Ascending aorta (tissue), 2 donors: ENCODE measurements at regions not wholly inside any gene's neighbourhood (a gene's known extent, or its start where the extent isn't known, plus 50 kb on each side); places are given as distances from the start of the nearest gene placed in this dataset.

Source experiments
- DNase-seq, 2 donors: peaks; one replicate each; pipeline ENCODE4 v3.0.0-alpha.2; 2019; ENCODE audit warnings: low spot score in 2 of 2
- H3K27ac ChIP-seq, 2 donors: fragments of 200-600 bp; sonication (generic); one replicate each; pipeline ENCODE4 v1.5.1; 2016 to 2017; ENCODE audit warnings: mild to moderate bottlenecking in 1 of 2
- H3K27me3 ChIP-seq: fragments of 200-600 bp; sonication (generic); one replicate; pipeline ENCODE4 v1.5.1; 2017
- H3K36me3 ChIP-seq, 2 donors: fragments of 200-600 bp; sonication (generic); one replicate each; pipeline ENCODE4 v1.5.1; 2016
- H3K4me1 ChIP-seq, 2 donors: fragments of 200-600 bp; sonication (generic); one replicate each; pipeline ENCODE4 v1.5.1; 2016 to 2017; ENCODE audit warnings: mild to moderate bottlenecking in 1 of 2
- H3K4me3 ChIP-seq, 2 donors: fragments of 200-600 bp; sonication (generic); one replicate each; pipeline ENCODE4 v1.5.1; 2016 to 2017; ENCODE audit warnings: mild to moderate bottlenecking in 1 of 2
- H3K9me3 ChIP-seq, 2 donors: fragments of 200-600 bp; sonication (generic); one replicate each; pipeline ENCODE4 v1.5.1; 2016
- intact Hi-C: fragments of 100-400 bp; cut with DNase I; formaldehyde crosslinking; loops from one replicate; pipeline ENCODE4 v1.15.1; 2023
- TF ChIP-seq, protein P1 (sequence below), 3 experiments: fragments of 200-600 bp in 2 of 3; fragments of 450-650 bp in 1 of 3; sonication (generic) in 2 of 3; IDR thresholded peaks; one replicate each; pipeline ENCODE4 v1.5.1; 2016 to 2019; ENCODE audit warnings: antibody characterized with exemption in 3 of 3, mild to moderate bottlenecking in 1 of 3, moderate library complexity in 1 of 3

DNA sequence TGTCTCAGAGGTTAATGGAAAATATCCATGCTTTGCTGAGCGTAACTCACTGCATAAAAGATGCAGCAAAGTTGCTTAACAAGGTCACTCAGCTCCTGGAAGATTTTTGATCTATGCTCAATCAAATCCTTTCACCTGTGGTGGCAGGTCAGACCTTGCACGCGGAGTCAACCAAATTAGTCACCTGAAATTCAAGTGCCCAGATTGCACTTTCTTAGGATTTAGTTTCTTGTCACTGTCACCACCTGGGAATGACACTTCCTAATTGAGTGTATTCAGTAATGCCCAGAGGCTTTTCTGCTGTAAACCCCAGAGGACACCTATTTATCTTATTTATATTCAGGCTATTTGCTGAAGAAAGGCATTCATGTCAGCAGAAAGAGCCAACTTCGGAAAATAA is 215.8 kb upstream of the SMIM31 start:
- DNase-seq = no peak
- TF ChIP-seq, protein P1, sequence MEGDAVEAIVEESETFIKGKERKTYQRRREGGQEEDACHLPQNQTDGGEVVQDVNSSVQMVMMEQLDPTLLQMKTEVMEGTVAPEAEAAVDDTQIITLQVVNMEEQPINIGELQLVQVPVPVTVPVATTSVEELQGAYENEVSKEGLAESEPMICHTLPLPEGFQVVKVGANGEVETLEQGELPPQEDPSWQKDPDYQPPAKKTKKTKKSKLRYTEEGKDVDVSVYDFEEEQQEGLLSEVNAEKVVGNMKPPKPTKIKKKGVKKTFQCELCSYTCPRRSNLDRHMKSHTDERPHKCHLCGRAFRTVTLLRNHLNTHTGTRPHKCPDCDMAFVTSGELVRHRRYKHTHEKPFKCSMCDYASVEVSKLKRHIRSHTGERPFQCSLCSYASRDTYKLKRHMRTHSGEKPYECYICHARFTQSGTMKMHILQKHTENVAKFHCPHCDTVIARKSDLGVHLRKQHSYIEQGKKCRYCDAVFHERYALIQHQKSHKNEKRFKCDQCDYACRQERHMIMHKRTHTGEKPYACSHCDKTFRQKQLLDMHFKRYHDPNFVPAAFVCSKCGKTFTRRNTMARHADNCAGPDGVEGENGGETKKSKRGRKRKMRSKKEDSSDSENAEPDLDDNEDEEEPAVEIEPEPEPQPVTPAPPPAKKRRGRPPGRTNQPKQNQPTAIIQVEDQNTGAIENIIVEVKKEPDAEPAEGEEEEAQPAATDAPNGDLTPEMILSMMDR (IDR thresholded peaks at IDR 0.05) = no peak
- intact Hi-C loops = no loop called here
- no peak overlapping the region for H3K27ac ChIP-seq
- no peaks in the 10 kb centered on the region for H3K36me3 ChIP-seq
- H3K27me3 ChIP-seq = no peaks in the 10 kb centered on the region
- peaks cover 0 to 6% of the 10 kb centered on the region in 2 donors for H3K9me3 ChIP-seq
- peaks cover 0 to 4% of the 10 kb centered on the region in 2 donors for H3K4me1 ChIP-seq
- no peak overlapping the region for H3K4me3 ChIP-seq

DNA sequence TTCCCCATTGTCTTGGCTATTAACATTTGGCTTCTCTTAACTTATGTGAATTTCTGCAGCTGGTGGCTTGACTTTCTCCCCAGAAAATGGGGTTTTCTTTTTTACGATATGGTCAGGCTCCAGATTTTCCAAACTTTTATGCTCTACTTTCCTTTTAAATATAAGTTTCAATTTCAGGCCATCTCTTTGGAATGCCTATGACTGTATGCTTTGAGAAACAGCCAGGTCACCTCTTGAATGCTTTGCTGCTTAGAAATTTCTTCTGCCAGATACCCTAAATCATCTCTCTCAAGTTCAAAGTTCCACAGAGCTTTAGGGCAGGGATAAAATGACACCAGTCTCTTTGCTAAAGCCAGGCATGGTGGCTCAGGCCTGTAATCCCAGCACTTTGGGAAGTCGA is 212.9 kb upstream of the SMIM31 start:
- Histone ChIP-seq H3K27ac (no peak overlapping the region), H3K9me3 (peaks cover 0 to 6% of the 10 kb centered on the region in 2 donors), H3K4me1 (peaks cover 0 to 4% of the 10 kb centered on the region in 2 donors), H3K36me3 (no peaks in the 10 kb centered on the region), H3K27me3 (no peaks in the 10 kb centered on the region), H3K4me3 (no peak overlapping the region)
- DNase-seq = no peak
- intact Hi-C loops = no loop called here
- TF ChIP-seq, protein P1 (IDR thresholded peaks at IDR 0.05) = no peak

DNA sequence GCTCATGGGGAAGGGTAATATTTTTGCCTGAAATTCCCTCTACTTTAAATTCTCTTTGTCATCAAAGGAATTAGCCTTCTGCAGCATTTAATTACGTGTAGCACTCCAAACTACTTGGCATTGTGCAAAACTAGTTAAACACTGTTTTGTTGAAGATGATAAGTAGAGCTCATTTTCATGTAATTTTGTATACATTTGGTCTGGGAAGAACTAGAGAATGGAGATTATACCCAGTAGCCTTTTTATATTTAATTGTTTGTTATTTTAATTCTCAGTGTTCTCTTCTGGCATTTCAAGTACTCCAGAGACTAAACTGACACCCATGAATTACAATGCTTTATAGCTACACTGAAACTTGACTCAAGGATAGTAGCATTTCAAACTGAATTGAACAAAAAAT is 211.5 kb upstream of the SMIM31 start:
- Histone ChIP-seq H3K4me1 (no peaks in the 10 kb centered on the region), H3K36me3 (no peaks in the 10 kb centered on the region), H3K27me3 (no peaks in the 10 kb centered on the region), H3K4me3 (no peak overlapping the region), H3K9me3 (peaks cover 0 to 6% of the 10 kb centered on the region in 2 donors), H3K27ac (no peak overlapping the region)
- TF ChIP-seq, protein P1 (IDR thresholded peaks at IDR 0.05) = no peak
- DNase-seq = no peak
- intact Hi-C loops = no loop called here

DNA sequence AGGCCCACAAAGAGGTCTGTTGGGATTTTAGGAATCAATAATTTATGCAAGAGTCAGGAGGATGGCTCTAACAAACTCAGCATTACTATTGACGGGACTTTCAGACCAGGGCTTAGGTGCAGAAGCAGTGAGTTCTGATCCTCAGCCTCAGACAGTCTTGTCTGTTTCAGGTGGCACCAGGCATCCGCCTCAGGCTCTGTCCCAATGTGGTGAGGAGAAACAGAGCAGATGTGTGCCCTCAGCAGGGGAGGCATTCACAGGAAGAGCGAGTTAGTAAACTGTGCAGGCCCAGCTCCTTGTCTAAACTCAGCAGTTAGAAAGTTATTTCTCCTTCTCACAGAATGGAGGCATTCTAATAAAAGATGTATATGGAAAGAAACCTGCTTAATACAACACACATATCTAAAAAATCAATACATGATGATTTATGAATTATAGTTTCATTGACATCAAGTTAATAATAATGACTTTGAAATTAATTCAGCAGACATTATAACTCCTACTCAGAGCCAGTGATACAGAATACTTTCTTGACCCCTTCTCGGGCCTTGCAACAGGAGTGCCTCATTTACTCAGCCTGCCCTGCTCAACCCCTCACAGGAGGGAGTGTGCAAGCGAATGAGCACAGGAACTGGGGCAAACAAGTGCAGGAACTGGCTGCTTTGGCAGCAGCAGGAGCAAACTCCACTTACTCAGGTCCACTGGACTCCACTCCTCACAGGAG is 202.8 kb upstream of the SMIM31 start:
- H3K27ac ChIP-seq = no peak overlapping the region
- TF ChIP-seq, protein P1 (IDR thresholded peaks at IDR 0.05) = no peak
- no peaks in the 10 kb centered on the region for H3K36me3 ChIP-seq
- H3K4me3 ChIP-seq = no peak overlapping the region
- no peaks in the 10 kb centered on the region for H3K27me3 ChIP-seq
- no peaks in the 10 kb centered on the region for H3K9me3 ChIP-seq
- H3K4me1 ChIP-seq = no peaks in the 10 kb centered on the region
- no peak for DNase-seq
- intact Hi-C loops = no loop called here

DNA sequence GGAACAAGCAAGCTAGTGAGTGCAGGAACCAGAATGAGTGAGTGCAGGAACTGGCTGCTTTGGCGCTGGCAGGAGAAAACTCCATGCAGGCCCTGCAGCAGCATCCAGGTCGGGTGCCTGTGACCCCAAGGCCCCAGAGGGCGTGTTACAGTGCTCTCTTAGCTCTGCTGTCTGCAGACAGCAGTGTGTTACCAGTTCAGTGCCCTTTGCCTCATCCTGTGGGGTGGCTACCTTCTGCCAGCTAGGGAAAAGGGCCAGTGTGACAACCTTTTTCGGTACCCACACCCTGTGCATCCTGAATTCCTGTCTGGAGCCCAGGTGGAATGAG is 202.3 kb upstream of the SMIM31 start:
- TF ChIP-seq, protein P1 (IDR thresholded peaks at IDR 0.05) = no peak
- Histone ChIP-seq H3K4me3 (no peak overlapping the region), H3K27ac (no peak overlapping the region), H3K36me3 (no peaks in the 10 kb centered on the region), H3K9me3 (no peaks in the 10 kb centered on the region), H3K4me1 (no peaks in the 10 kb centered on the region), H3K27me3 (no peaks in the 10 kb centered on the region)
- intact Hi-C loops = no loop called here
- no peak for DNase-seq
